PC-9 (cell line): ENCODE measurements at regions not wholly inside any gene's neighbourhood (a gene's known extent, or its start where the extent isn't known, plus 50 kb on each side); places are given as distances from the start of the nearest gene placed in this dataset.

ENCODE experiments used
- BruUV-seq: library from RNA; stranded (reverse); fragments of 400-500 nt; replicated peaks from 2 replicates; lab custom pipeline; 2021; lab: Mats Ljungman, UMichigan
- CTCF ChIA-PET: fragments of 300-600 bp; sonication (Branson Sonifier 250); formaldehyde crosslinking; loops from one replicate; lab custom pipeline; 2022; ENCODE audit warnings: antibody characterized with exemption; lab: Charles Lee
- POLR2A ChIA-PET: fragments of 300-600 bp; sonication (Branson Sonifier 250); formaldehyde crosslinking; loops from one replicate; lab custom pipeline; 2022; ENCODE audit warnings: antibody characterized with exemption; ENCODE audit not compliant: unreplicated experiment; lab: Charles Lee
- DNase-seq, 2 experiments: peaks; one replicate each; pipeline versions ENCODE4 v3.0.0 to v3.0.0-alpha.2; 2015 to 2022; ENCODE audit warnings: mixed read lengths in 1 of 2
- H2AFZ ChIP-seq: fragments of 200-600 bp; sonication (generic); 2 replicates; pipeline ENCODE4 v1.8.1; 2017; ENCODE audit warnings: antibody characterized with exemption
- H3F3A ChIP-seq: fragments of 200-600 bp; sonication (generic); 2 replicates; pipeline ENCODE4 v1.8.1; 2017; ENCODE audit warnings: antibody characterized with exemption, mild to moderate bottlenecking, low read depth; ENCODE audit not compliant: insufficient read depth
- H3K27ac ChIP-seq: fragments of 200-600 bp; sonication (generic); 2 replicates; pipeline ENCODE4 v1.6.1; 2016; ENCODE audit warnings: mixed run types
- H3K27me3 ChIP-seq: fragments of 200-600 bp; sonication (generic); 2 replicates; pipeline ENCODE4 v1.6.1; 2016; ENCODE audit warnings: low read depth, mixed run types; ENCODE audit not compliant: insufficient read depth
- H3K36me3 ChIP-seq: fragments of 200-600 bp; sonication (generic); 2 replicates; pipeline ENCODE4 v1.6.1; 2016; ENCODE audit warnings: low read depth, mixed run types
- H3K4me1 ChIP-seq: fragments of 200-600 bp; sonication (generic); replicated peaks from 2 replicates; pipeline ENCODE4 v1.6.1; 2016; ENCODE audit warnings: mixed run types; ENCODE audit not compliant: insufficient read depth
- H3K4me2 ChIP-seq: fragments of 200-600 bp; sonication (generic); 2 replicates; pipeline ENCODE4 v1.6.1; 2017; ENCODE audit warnings: mixed run types
- H3K4me3 ChIP-seq: fragments of 200-600 bp; sonication (generic); 2 replicates; pipeline ENCODE4 v1.6.1; 2016; ENCODE audit warnings: mixed run types
- H3K79me2 ChIP-seq: fragments of 200-600 bp; sonication (generic); 2 replicates; pipeline ENCODE4 v1.6.1; 2017; ENCODE audit warnings: low read depth, mixed run types
- H3K9me2 ChIP-seq: fragments of 200-600 bp; sonication (generic); 2 replicates; pipeline ENCODE4 v1.8.1; 2017; ENCODE audit warnings: mild to moderate bottlenecking; ENCODE audit not compliant: insufficient read depth
- H3K9me3 ChIP-seq: fragments of 200-600 bp; sonication (generic); 2 replicates; pipeline ENCODE4 v1.8.1; 2016; ENCODE audit warnings: low read depth; ENCODE audit not compliant: insufficient read depth
- H4K20me1 ChIP-seq: fragments of 200-600 bp; sonication (generic); 2 replicates; pipeline ENCODE4 v1.8.1; 2017; ENCODE audit not compliant: insufficient read depth
- CTCF ChIP-seq: fragments of 200-600 bp; sonication (generic); conservative IDR thresholded peaks from 2 replicates; pipeline ENCODE4 v1.6.1; 2017; ENCODE audit warnings: mixed run types, antibody characterized with exemption, mild to moderate bottlenecking, moderate library complexity
- EZH2 ChIP-seq: fragments of 200-600 bp; sonication (generic); IDR thresholded peaks from 2 replicates; pipeline ENCODE4 v1.8.0; 2017; ENCODE audit warnings: antibody characterized with exemption, low read depth
- intact Hi-C: fragments of 100-400 bp; cut with micrococcal nuclease; formaldehyde crosslinking; loops from one replicate; pipeline ENCODE4 v1.10.0; 2022; ENCODE audit not compliant: unreplicated experiment

DNA sequence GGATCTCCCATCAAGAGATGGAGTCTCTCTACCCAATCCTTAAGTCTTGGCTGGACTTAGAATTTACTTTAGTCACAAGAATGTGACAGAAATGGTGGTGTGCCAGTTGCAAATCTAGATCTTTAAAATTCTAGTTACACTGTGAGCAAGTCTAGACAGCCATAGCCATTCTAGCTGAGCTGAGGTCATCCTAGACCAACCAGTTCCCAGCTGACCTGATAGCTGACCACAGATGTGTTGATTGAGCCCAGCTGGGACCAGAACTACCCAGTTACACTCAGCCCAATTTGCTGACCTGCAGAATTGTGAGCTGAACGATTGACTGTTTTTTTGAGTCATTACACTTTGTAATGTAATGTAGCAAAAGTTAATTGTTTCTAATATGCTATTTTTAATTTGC is 251.8 kb downstream of the ADGRL2 start:
- Histone ChIP-seq H3F3A (no peaks in the 10 kb centered on the region), H3K27ac (no peak overlapping the region), H2AFZ (no peak overlapping the region), H3K79me2 (no peaks in the 10 kb centered on the region), H3K4me2 (no peak overlapping the region), H3K27me3 (no peaks in the 10 kb centered on the region), H4K20me1 (no peaks in the 10 kb centered on the region), H3K4me3 (no peak overlapping the region), H3K9me2 (no peaks in the 10 kb centered on the region; the same call in 1 of the 2 replicates), H3K4me1 (no peaks in the 10 kb centered on the region), H3K9me3 (no peaks in the 10 kb centered on the region), H3K36me3 (no peaks in the 10 kb centered on the region)
- DNase-seq: no peak
- no peak for TF ChIP-seq EZH2
- TF ChIP-seq CTCF: no peak
- ChIA-PET CTCF (no interaction called here), POLR2A (no interaction called here)
- intact Hi-C loops: no loop called here
- no TSS peak for BruUV-seq

GRCh38 chr1:82048596-82048995 is 247.9 kb downstream of the ADGRL2 start:
- BruUV-seq: no TSS peak
- Histone ChIP-seq H3K27me3 (no peaks in the 10 kb centered on the region), H3K4me1 (no peaks in the 10 kb centered on the region), H3K27ac (no peak overlapping the region), H3K4me2 (no peak overlapping the region), H3K9me3 (no peaks in the 10 kb centered on the region), H3K36me3 (no peaks in the 10 kb centered on the region), H3K4me3 (no peak overlapping the region), H4K20me1 (no peaks in the 10 kb centered on the region), H3K9me2 (no peaks in the 10 kb centered on the region; the same call in 1 of the 2 replicates), H2AFZ (no peak overlapping the region), H3K79me2 (no peaks in the 10 kb centered on the region), H3F3A (no peaks in the 10 kb centered on the region)
- TF ChIP-seq EZH2: no peak
- TF ChIP-seq CTCF: no peak
- ChIA-PET CTCF (no interaction called here), POLR2A (no interaction called here)
- intact Hi-C loops: no loop called here
- DNase-seq: no peak

DNA sequence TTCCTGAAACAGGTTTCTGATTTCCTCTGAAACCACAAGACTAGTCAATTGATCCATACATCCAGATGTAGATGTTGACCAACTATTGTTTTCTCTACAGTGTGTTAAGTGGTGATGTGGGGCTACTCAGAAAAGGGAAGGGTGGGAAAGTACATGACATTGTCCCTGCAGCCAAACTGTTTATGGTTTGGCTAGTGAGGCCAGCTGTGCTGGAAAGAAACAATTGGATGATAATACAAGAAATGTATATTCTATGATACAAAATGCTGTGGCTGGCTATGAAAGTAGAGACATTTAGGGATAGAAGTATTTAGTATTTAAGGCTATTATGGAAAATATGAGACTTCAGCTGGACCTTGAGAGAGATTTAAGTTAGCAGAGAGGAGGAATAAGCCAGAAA is 244.5 kb downstream of the ADGRL2 start:
- POLR2A ChIA-PET: no interaction called here
- H3K9me2 ChIP-seq: no peaks in the 10 kb centered on the region
- no peak overlapping the region for H3K4me2 ChIP-seq
- no peaks in the 10 kb centered on the region for H3K9me3 ChIP-seq
- no peak overlapping the region for H3K4me3 ChIP-seq
- H3K4me1 ChIP-seq: no peaks in the 10 kb centered on the region
- no peaks in the 10 kb centered on the region for H3K79me2 ChIP-seq
- no TSS peak for BruUV-seq
- TF ChIP-seq EZH2: no peak
- no peak for TF ChIP-seq CTCF
- intact Hi-C loops: no loop called here
- CTCF ChIA-PET: no interaction called here
- no peaks in the 10 kb centered on the region for H4K20me1 ChIP-seq
- no peaks in the 10 kb centered on the region for H3F3A ChIP-seq
- H2AFZ ChIP-seq: no peak overlapping the region
- DNase-seq: no peak
- H3K36me3 ChIP-seq: no peaks in the 10 kb centered on the region
- H3K27me3 ChIP-seq: no peaks in the 10 kb centered on the region
- no peak overlapping the region for H3K27ac ChIP-seq
